IPS-18a (cell line): ENCODE measurements at regions not wholly inside any gene's neighbourhood (a gene's known extent, or its start where the extent isn't known, plus 50 kb on each side); places are given as distances from the start of the nearest gene placed in this dataset.
"Not testable (repeated sequence)": the region's sequence is repeated elsewhere in the genome, so short reads cannot be mapped to it uniquely, and the experiment has no call there.

Experiments
- H3K27ac ChIP-seq: one replicate; pipeline ENCODE4 v1.5.1; 2013; ENCODE audit warnings: low read length
- H3K27me3 ChIP-seq: one replicate; pipeline ENCODE4 v1.6.1; 2013; ENCODE audit warnings: mild to moderate bottlenecking, low read length; ENCODE audit not compliant: control insufficient read depth, insufficient read depth
- H3K36me3 ChIP-seq: one replicate; pipeline ENCODE4 v1.6.1; 2013; ENCODE audit warnings: low read depth, low read length; ENCODE audit not compliant: control insufficient read depth
- H3K4me1 ChIP-seq: one replicate; pipeline ENCODE4 v1.6.1; 2013; ENCODE audit warnings: low read depth, low read length; ENCODE audit not compliant: control insufficient read depth
- H3K4me3 ChIP-seq: one replicate; pipeline ENCODE4 v1.5.1; 2013; ENCODE audit warnings: low read length
- H3K9ac ChIP-seq: one replicate; pipeline ENCODE4 v1.6.1; 2013; ENCODE audit warnings: mild to moderate bottlenecking, low read length, moderate library complexity
- H3K9me3 ChIP-seq: one replicate; pipeline ENCODE4 v1.6.1; 2013; ENCODE audit warnings: low read depth, low read length; ENCODE audit not compliant: control insufficient read depth

GRCh38 chr5:104452550-104452949 lies 890.0 kb upstream of the NUDT12 start:
- Histone ChIP-seq H3K27me3 (no peaks in the 10 kb centered on the region), H3K4me1 (no peaks in the 10 kb centered on the region), H3K27ac (no peak overlapping the region), H3K36me3 (no peaks in the 10 kb centered on the region), H3K9me3 (no peaks in the 10 kb centered on the region), H3K9ac (no peak overlapping the region), H3K4me3 (no peak overlapping the region)

- not testable (repeated sequence) for H3K27ac ChIP-seq, H3K9ac ChIP-seq, H3K4me1 ChIP-seq, H3K36me3 ChIP-seq, H3K9me3 ChIP-seq, H3K27me3 ChIP-seq, H3K4me3 ChIP-seq
Observed at GRCh38 chr5:104451911-104452310, 889.3 kb upstream of the NUDT12 start.

DNA sequence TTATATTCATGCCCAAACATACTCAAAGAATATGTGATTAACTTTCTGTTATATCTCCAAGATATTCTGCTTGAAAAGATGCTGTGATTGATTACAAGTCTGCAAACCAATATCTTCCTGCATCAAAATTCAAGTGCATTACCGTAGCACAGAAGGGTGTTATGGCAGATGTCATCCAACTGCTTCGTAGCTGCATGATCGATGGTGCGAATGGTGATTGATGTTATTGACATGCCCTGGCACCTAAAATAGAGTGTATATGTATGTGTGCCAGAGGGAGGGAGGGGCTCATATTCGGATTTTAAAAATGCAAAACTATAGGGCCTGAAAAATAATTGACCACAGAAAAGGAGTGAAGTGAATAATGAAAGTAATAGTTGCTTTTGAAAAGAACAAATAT lies 882.1 kb upstream of the NUDT12 start:
- Histone ChIP-seq H3K9ac (no peak overlapping the region), H3K9me3 (no peaks in the 10 kb centered on the region), H3K4me1 (no peaks in the 10 kb centered on the region), H3K4me3 (no peak overlapping the region), H3K27me3 (no peaks in the 10 kb centered on the region), H3K27ac (no peak overlapping the region), H3K36me3 (no peaks in the 10 kb centered on the region)

GRCh38 chr5:104443706-104444105 lies 881.1 kb upstream of the NUDT12 start:
- H3K9ac ChIP-seq = no peak overlapping the region
- no peaks in the 10 kb centered on the region for H3K27me3 ChIP-seq
- no peaks in the 10 kb centered on the region for H3K4me1 ChIP-seq
- no peaks in the 10 kb centered on the region for H3K9me3 ChIP-seq
- no peak overlapping the region for H3K4me3 ChIP-seq
- no peak overlapping the region for H3K27ac ChIP-seq
- no peaks in the 10 kb centered on the region for H3K36me3 ChIP-seq

DNA sequence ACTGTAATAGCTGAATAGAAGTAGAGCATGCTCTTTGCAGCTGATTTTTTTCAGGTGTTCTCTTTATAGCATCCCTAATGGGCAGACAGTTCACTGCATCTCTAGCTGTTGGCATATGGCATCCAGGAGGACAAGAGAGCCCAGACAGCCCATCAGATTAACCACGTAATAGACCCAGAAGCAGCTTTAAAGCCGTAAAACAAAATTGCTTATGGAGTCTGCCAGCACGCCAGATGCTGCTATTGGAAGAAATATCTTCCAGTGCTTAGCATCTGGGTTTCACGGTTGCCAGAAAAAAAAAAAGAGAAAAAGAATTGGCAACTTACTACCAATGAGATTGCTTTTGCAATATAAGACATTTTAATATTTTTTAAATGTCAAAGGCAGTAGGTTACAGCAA lies 869.4 kb upstream of the NUDT12 start:
- Histone ChIP-seq H3K36me3 (no peaks in the 10 kb centered on the region), H3K4me3 (no peak overlapping the region)

GRCh38 chr5:104431002-104431620 lies 868.5 kb upstream of the NUDT12 start:
- Histone ChIP-seq H3K4me1 (no peaks in the 10 kb centered on the region), H3K36me3 (no peaks in the 10 kb centered on the region), H3K27me3 (no peaks in the 10 kb centered on the region), H3K4me3 (no peak overlapping the region), H3K9ac (no peak overlapping the region), H3K27ac (no peak overlapping the region), H3K9me3 (no peaks in the 10 kb centered on the region)

More for the DNA sequence above, 869.4 kb upstream of the NUDT12 start:
- H3K27me3 ChIP-seq = no peaks in the 10 kb centered on the region
- no peaks in the 10 kb centered on the region for H3K9me3 ChIP-seq
- no peak overlapping the region for H3K9ac ChIP-seq
- no peaks in the 10 kb centered on the region for H3K4me1 ChIP-seq
- H3K27ac ChIP-seq = no peak overlapping the region

DNA sequence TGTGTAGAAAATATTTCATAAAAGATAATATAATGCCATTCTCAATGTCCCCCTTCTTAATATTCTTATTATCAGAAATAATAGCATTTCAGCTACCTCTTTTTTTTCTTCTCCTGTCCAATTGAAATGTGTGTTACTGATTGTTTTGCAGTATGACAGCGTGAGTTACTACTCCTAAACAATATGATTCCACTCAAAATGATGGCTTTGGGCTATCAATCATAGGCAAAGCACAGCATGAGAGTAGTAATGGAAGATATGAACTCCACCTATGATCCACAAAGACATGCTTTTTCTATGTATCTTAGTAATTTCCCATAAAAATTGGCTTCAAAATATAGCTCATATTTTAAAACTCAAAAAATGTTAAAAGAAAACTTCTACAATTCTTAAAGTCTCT lies 867.3 kb upstream of the NUDT12 start:
- no peaks in the 10 kb centered on the region for H3K4me1 ChIP-seq

GRCh38 chr5:104421431-104421830 lies 858.8 kb upstream of the NUDT12 start:
- Histone ChIP-seq H3K9me3 (no peaks in the 10 kb centered on the region), H3K9ac (no peak overlapping the region), H3K27me3 (no peaks in the 10 kb centered on the region), H3K4me1 (no peaks in the 10 kb centered on the region), H3K27ac (no peak overlapping the region), H3K4me3 (no peak overlapping the region), H3K36me3 (no peaks in the 10 kb centered on the region)

More for the DNA sequence above, 867.3 kb upstream of the NUDT12 start:
- Histone ChIP-seq H3K9me3 (no peaks in the 10 kb centered on the region), H3K36me3 (no peaks in the 10 kb centered on the region), H3K9ac (no peak overlapping the region), H3K4me3 (no peak overlapping the region), H3K27me3 (no peaks in the 10 kb centered on the region), H3K27ac (no peak overlapping the region)

DNA sequence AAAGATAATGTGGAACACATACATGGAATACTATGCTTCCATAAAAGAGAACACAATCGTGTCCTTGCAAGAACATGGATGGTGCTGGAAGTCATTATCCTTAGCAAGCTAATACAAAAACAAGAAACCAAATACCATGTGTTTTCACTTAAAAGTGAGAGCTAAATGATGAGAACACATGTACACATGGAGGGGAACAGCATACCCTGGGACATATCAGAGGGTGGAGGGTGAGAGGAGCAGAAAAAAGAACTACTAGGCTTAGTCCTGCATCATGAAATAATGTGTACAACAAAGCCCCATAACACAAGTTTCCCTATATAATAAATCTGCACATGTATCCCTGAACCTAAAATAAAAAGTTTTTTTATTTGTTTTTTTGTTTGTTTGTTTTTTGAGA lies 855.5 kb upstream of the NUDT12 start:
- H3K4me1 ChIP-seq = no peaks in the 10 kb centered on the region
- H3K36me3 ChIP-seq = no peaks in the 10 kb centered on the region
- H3K27ac ChIP-seq = no peak overlapping the region
- no peaks in the 10 kb centered on the region for H3K9me3 ChIP-seq
- H3K4me3 ChIP-seq = no peak overlapping the region
- no peak overlapping the region for H3K9ac ChIP-seq
- no peaks in the 10 kb centered on the region for H3K27me3 ChIP-seq

GRCh38 chr5:104412649-104413240 lies 850.2 kb upstream of the NUDT12 start:
- Histone ChIP-seq H3K4me1 (peaks cover 5% of the 10 kb centered on the region), H3K36me3 (no peaks in the 10 kb centered on the region), H3K27ac (no peak overlapping the region), H3K9ac (no peak overlapping the region), H3K9me3 (no peaks in the 10 kb centered on the region), H3K27me3 (no peaks in the 10 kb centered on the region), H3K4me3 (no peak overlapping the region)

DNA sequence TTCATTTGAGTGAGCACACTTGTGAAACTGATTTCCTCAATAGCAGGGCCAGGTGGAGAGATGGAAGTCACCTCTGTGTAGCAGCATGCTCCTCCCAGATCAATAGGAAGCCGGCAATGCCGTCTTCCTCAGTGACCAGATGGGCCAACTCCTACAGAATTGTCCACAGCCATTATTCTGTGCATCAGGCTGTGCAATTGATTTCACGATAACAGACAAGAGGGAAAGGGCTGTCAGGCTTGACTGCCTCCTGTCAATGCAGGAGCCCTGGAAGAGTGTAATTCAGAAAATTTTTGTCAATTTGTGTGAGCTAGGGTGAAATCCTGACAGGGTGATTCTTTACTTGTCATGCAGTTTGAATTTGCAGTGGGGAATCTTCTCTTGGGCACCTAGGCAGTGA lies 838.4 kb upstream of the NUDT12 start:
- H3K4me3 ChIP-seq = no peak overlapping the region
- no peak overlapping the region for H3K9ac ChIP-seq
- H3K27me3 ChIP-seq = no peaks in the 10 kb centered on the region
- no peaks in the 10 kb centered on the region for H3K36me3 ChIP-seq
- no peak overlapping the region for H3K27ac ChIP-seq
- H3K9me3 ChIP-seq = no peaks in the 10 kb centered on the region
- no peaks in the 10 kb centered on the region for H3K4me1 ChIP-seq

GRCh38 chr5:104385906-104386305 lies 823.3 kb upstream of the NUDT12 start:
- H3K4me1 ChIP-seq = no peaks in the 10 kb centered on the region
- H3K4me3 ChIP-seq = no peak overlapping the region
- no peaks in the 10 kb centered on the region for H3K27me3 ChIP-seq
- no peaks in the 10 kb centered on the region for H3K9me3 ChIP-seq
- H3K36me3 ChIP-seq = no peaks in the 10 kb centered on the region
- H3K9ac ChIP-seq = no peak overlapping the region
- no peak overlapping the region for H3K27ac ChIP-seq
